Hepatocyte (in vitro differentiated cells): ENCODE measurements at regions not wholly inside any gene's neighbourhood (a gene's known extent, or its start where the extent isn't known, plus 50 kb on each side); places are given as distances from the start of the nearest gene placed in this dataset.

Experiments used
- DNase-seq: peaks from one replicate; pipeline ENCODE4 v3.0.0-alpha.2; 2016; ENCODE audit warnings: low spot score
- H2AFZ ChIP-seq: fragments of 200-600 bp; sonication (generic); 2 replicates; pipeline ENCODE4 v1.6.0; 2016; ENCODE audit warnings: antibody characterized with exemption, mild to moderate bottlenecking
- H3K27ac ChIP-seq: fragments of 200-600 bp; sonication (generic); 2 replicates; pipeline ENCODE4 v1.5.1; 2016; ENCODE audit warnings: mild to moderate bottlenecking
- H3K27me3 ChIP-seq: fragments of 200-600 bp; sonication (generic); 2 replicates; pipeline ENCODE4 v1.6.1; 2016
- H3K36me3 ChIP-seq: fragments of 200-600 bp; sonication (generic); replicated peaks from 2 replicates; pipeline ENCODE4 v1.5.1; 2016; ENCODE audit warnings: low read depth; ENCODE audit not compliant: insufficient read depth
- H3K4me1 ChIP-seq: fragments of 200-600 bp; sonication (generic); 2 replicates; pipeline ENCODE4 v1.5.1; 2016; ENCODE audit warnings: mild to moderate bottlenecking, moderate library complexity; ENCODE audit not compliant: insufficient read depth
- H3K4me2 ChIP-seq: fragments of 200-600 bp; sonication (generic); 2 replicates; pipeline ENCODE4 v1.6.0; 2016
- H3K4me3 ChIP-seq: fragments of 200-600 bp; sonication (generic); 2 replicates; pipeline ENCODE4 v1.5.1; 2016; ENCODE audit warnings: mild to moderate bottlenecking
- H3K79me2 ChIP-seq: fragments of 200-600 bp; sonication (generic); 2 replicates; pipeline ENCODE4 v1.6.0; 2017; ENCODE audit warnings: mild to moderate bottlenecking
- H3K9me2 ChIP-seq: fragments of 200-600 bp; sonication (generic); replicated peaks from 2 replicates; pipeline ENCODE4 v1.6.0; 2017; ENCODE audit warnings: mild to moderate bottlenecking; ENCODE audit not compliant: insufficient read depth
- H3K9me3 ChIP-seq: fragments of 200-600 bp; sonication (generic); 2 replicates; pipeline ENCODE4 v1.5.1; 2016; ENCODE audit warnings: low read depth, mild to moderate bottlenecking
- H4K20me1 ChIP-seq: fragments of 200-600 bp; sonication (generic); 2 replicates; pipeline ENCODE4 v1.6.0; 2016; ENCODE audit warnings: mild to moderate bottlenecking; ENCODE audit not compliant: insufficient read depth, poor library complexity, severe bottlenecking
- EZH2 ChIP-seq: fragments of 200-600 bp; sonication (generic); IDR thresholded peaks from 2 replicates; pipeline ENCODE4 v1.6.1; 2016; ENCODE audit warnings: antibody characterized with exemption, mild to moderate bottlenecking, borderline replicate concordance
- EZH2phosphoT487 ChIP-seq: fragments of 200-600 bp; sonication (generic); IDR thresholded peaks from one replicate; pipeline ENCODE4 v1.6.1; 2018; ENCODE audit warnings: antibody characterized with exemption, mild to moderate bottlenecking, low read depth, moderate library complexity; ENCODE audit not compliant: unreplicated experiment, severe bottlenecking
- WGBS: methylation state at CpG from one replicate; pipeline ENCODE4 v1.1.6; 2016; ENCODE audit warnings: low lambda C conversion rate; ENCODE audit errors: missing lambda C conversion rate; 5-methylcytosine and 5-hydroxymethylcytosine counted together
- TF ChIP-seq, protein P1 (sequence below): fragments of 200-600 bp; sonication (generic); IDR thresholded peaks from 2 replicates; pipeline ENCODE4 v1.5.1; 2016; ENCODE audit warnings: antibody characterized with exemption, mild to moderate bottlenecking; ENCODE audit not compliant: poor library complexity

GRCh38 chr6:147664092-147664491 is 155.6 kb downstream of the SAMD5 start:
- Histone ChIP-seq H4K20me1 (no peaks in the 10 kb centered on the region), H3K27ac (no peak overlapping the region), H3K4me2 (no peak overlapping the region), H3K9me2 (no peaks in the 10 kb centered on the region), H3K9me3 (no peaks in the 10 kb centered on the region), H3K4me3 (no peak overlapping the region), H3K4me1 (no peaks in the 10 kb centered on the region), H3K36me3 (no peaks in the 10 kb centered on the region), H3K27me3 (no peaks in the 10 kb centered on the region), H3K79me2 (no peaks in the 10 kb centered on the region), H2AFZ (no peak overlapping the region)
- 63% methylated on average over 2 of the region's 2 CpGs for WGBS
- TF ChIP-seq EZH2phosphoT487 (no peak), EZH2 (no peak)
- TF ChIP-seq, protein P1, sequence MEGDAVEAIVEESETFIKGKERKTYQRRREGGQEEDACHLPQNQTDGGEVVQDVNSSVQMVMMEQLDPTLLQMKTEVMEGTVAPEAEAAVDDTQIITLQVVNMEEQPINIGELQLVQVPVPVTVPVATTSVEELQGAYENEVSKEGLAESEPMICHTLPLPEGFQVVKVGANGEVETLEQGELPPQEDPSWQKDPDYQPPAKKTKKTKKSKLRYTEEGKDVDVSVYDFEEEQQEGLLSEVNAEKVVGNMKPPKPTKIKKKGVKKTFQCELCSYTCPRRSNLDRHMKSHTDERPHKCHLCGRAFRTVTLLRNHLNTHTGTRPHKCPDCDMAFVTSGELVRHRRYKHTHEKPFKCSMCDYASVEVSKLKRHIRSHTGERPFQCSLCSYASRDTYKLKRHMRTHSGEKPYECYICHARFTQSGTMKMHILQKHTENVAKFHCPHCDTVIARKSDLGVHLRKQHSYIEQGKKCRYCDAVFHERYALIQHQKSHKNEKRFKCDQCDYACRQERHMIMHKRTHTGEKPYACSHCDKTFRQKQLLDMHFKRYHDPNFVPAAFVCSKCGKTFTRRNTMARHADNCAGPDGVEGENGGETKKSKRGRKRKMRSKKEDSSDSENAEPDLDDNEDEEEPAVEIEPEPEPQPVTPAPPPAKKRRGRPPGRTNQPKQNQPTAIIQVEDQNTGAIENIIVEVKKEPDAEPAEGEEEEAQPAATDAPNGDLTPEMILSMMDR: no peak
- DNase-seq: no peak

- Histone ChIP-seq H4K20me1 (no peaks in the 10 kb centered on the region), H3K9me2 (no peaks in the 10 kb centered on the region), H3K4me3 (no peak overlapping the region), H3K27ac (no peak overlapping the region), H2AFZ (no peak overlapping the region), H3K27me3 (no peaks in the 10 kb centered on the region), H3K4me2 (no peak overlapping the region), H3K79me2 (no peaks in the 10 kb centered on the region), H3K4me1 (no peaks in the 10 kb centered on the region), H3K36me3 (no peaks in the 10 kb centered on the region), H3K9me3 (no peaks in the 10 kb centered on the region)
- TF ChIP-seq EZH2phosphoT487 (no peak), EZH2 (no peak)
- TF ChIP-seq, protein P1: no peak
- no peak for DNase-seq
- WGBS: 76% methylated on average over 4 of the region's 4 CpGs
Measured at GRCh38 chr6:147666255-147666654, 157.8 kb downstream of the SAMD5 start.

DNA sequence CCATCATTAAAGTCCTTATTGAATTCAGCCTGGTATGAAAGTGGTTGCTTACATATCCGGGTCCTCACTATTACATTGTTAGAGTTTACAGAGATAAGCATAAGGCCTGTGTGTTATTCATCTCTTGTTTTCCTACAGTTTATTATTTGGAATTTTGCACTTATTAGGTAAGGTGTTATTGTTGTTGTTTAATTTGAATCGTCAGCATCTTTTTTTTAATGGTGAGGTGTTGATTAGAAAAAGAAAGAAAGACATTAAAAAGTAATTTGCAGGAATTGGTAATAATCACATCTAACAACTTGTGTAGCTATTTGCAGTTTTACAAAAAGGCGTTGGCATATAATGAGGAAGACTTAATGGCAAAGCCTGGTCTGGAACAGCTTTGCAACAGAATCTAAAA is 158.6 kb downstream of the SAMD5 start:
- Histone ChIP-seq H3K4me2 (no peak overlapping the region), H3K27me3 (no peaks in the 10 kb centered on the region), H3K79me2 (no peaks in the 10 kb centered on the region), H2AFZ (no peak overlapping the region), H3K27ac (no peak overlapping the region), H3K4me3 (no peak overlapping the region), H3K9me3 (no peaks in the 10 kb centered on the region), H3K36me3 (no peaks in the 10 kb centered on the region), H3K4me1 (no peaks in the 10 kb centered on the region), H4K20me1 (no peaks in the 10 kb centered on the region), H3K9me2 (no peaks in the 10 kb centered on the region)
- TF ChIP-seq EZH2phosphoT487 (no peak), EZH2 (no peak)
- TF ChIP-seq, protein P1: no peak
- WGBS: 69% methylated on average over 3 of the region's 3 CpGs
- DNase-seq: no peak

DNA sequence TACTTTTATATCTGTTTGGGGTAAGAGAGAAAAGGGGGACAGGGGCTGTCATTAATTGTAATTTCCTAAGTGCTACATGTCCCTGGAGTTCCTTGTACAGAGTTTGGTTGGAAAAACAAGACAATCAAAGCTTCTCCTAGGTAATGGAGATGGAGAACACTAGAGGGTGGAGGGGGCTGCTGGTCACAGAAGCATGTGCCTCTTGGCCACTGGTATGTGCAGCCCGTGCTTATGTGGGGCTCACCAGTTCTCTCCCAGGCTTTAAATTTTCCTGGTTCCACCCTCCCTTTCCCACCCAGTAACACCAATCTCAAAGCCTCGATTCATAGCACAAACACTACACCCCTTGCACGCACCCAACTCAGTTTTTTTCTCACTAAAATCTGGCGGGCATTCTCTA is 165.6 kb downstream of the SAMD5 start:
- Histone ChIP-seq H3K27ac (no peak overlapping the region), H3K9me2 (no peaks in the 10 kb centered on the region), H3K9me3 (no peaks in the 10 kb centered on the region), H3K4me2 (no peak overlapping the region), H3K4me3 (no peak overlapping the region), H2AFZ (no peak overlapping the region), H3K79me2 (no peaks in the 10 kb centered on the region), H4K20me1 (no peaks in the 10 kb centered on the region), H3K27me3 (no peaks in the 10 kb centered on the region), H3K36me3 (no peaks in the 10 kb centered on the region), H3K4me1 (no peaks in the 10 kb centered on the region)
- TF ChIP-seq, protein P1: no peak
- no peak for TF ChIP-seq EZH2phosphoT487
- no peak for TF ChIP-seq EZH2
- 98% methylated on average over 4 of the region's 4 CpGs for WGBS
- DNase-seq: no peak
